ENCODE measurements at regions not wholly inside any gene's neighbourhood (a gene's known extent, or its start where the extent isn't known, plus 50 kb on each side); places are given as distances from the start of the nearest gene placed in this dataset.

DNA sequence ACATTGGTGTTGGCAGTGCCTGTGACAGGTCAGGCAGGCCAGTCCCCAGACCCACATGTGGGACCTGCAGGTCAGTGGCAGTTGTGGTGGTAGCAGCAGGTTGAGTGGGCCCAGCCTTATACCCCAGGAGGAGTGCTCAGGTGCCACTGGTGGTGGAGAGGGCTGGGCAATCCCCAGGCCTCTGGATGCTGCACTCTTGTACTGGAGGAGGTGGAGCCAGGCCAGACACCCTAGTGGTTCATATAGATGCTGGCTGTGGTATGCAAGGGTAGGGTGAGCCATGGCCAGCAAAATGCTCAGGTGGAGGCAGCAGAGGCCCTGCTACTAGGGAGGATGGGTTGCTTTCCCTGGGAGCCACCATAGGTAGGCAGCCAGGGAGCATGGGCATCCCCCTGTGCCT lies 190.4 kb upstream of the TMPO start:
- ATAC-seq (no peak), DNase-seq (no peak)
- Mint-ChIP-seq H3K27ac (no peak overlapping the region), H3K4me1 (peaks cover 2% of the 10 kb centered on the region), H3K4me3 (no peak overlapping the region), H3K27me3 (peaks cover 8% of the 10 kb centered on the region), H3K36me3 (ENCODE audit: low read depth) (no peaks in the 10 kb centered on the region)
- no peaks in the 10 kb centered on the region for H3K9me3 ChIP-seq (ENCODE audit: control insufficient read depth, low read length, poor library complexity, severe bottlenecking)

DNA sequence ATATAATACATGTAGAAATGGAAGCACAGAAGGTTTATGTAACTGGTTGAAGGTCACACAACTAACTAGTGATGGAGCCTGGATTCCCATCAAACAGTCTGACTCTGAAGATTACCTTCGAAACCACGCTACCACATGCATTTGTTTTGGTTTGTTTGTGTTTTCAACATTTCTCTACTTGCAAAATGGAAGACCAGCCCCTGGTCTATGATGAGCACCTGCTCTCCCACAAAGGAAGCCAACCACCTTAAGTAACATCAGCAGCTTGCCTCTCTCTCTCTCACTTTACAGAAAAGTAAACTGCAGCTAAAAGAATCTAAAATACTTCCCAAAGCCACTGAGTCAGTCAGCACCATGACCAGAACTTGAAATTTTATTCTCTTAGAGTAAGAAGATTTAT lies 186.9 kb upstream of the TMPO start:
- ATAC-seq: no peak
- no peaks in the 10 kb centered on the region for H3K36me3 Mint-ChIP-seq (ENCODE audit: low read depth)

DNA sequence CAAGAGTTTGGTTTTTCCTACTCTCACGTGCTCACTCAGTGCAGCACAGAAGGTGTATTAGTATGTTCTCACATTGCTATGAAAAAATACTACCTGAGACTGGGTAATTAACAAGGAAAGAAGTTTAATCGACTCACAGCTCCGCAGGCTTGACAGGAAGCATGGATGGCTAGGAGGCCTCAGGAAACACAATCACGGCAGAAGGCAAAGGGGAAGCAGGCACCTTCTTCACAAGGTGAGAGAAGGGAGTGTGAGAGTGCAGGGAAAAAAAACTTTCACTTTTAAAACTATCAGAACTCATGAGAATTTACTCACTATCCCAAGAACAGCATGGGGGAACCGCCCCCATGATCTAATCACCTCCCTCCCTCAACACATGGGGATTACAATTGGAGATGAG lies 185.8 kb upstream of the TMPO start:
- H3K9me3 ChIP-seq (ENCODE audit: control insufficient read depth, low read length, poor library complexity, severe bottlenecking): no peaks in the 10 kb centered on the region
- H3K27me3 Mint-ChIP-seq: peaks cover 29% of the 10 kb centered on the region
- H3K27ac Mint-ChIP-seq: no peak overlapping the region
- H3K4me1 Mint-ChIP-seq: peaks cover 2% of the 10 kb centered on the region
- no peak overlapping the region for H3K4me3 Mint-ChIP-seq
- ATAC-seq (no peak), DNase-seq (no peak)
- no peaks in the 10 kb centered on the region for H3K36me3 Mint-ChIP-seq (ENCODE audit: low read depth)

More for the DNA sequence above, 186.9 kb upstream of the TMPO start:
- Mint-ChIP-seq H3K27ac (no peak overlapping the region), H3K27me3 (peaks cover 27% of the 10 kb centered on the region), H3K4me3 (no peak overlapping the region), H3K4me1 (peaks cover 2% of the 10 kb centered on the region)
- no peak for DNase-seq
- no peaks in the 10 kb centered on the region for H3K9me3 ChIP-seq (ENCODE audit: control insufficient read depth, low read length, poor library complexity, severe bottlenecking)

DNA sequence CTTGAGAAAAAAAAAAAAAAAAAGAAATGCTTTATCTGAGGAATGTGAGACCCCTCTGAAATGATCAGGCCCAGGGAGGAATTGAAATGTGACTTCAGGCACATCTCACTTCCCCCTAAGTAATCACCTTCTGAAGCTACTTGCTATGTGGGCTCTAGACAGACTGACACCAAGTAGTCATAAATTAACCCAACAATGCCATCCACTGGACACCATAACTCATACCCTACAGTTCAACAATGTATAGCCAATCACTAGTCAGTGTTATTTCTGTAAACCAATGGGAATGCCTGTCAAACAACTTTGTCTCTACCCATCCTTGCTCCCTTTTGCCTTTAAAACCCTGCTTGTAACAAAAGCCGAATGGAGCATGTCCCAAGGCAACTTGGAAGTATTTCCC lies 182.7 kb upstream of the TMPO start:
- H3K4me1 Mint-ChIP-seq: peaks cover 3% of the 10 kb centered on the region
- H3K36me3 Mint-ChIP-seq (ENCODE audit: low read depth): no peaks in the 10 kb centered on the region
- no peak overlapping the region for H3K4me3 Mint-ChIP-seq
- peaks cover 45% of the 10 kb centered on the region for H3K27me3 Mint-ChIP-seq
- no peak overlapping the region for H3K27ac Mint-ChIP-seq
- H3K9me3 ChIP-seq (ENCODE audit: control insufficient read depth, low read length, poor library complexity, severe bottlenecking): no peaks in the 10 kb centered on the region
- ATAC-seq (no peak), DNase-seq (no peak)

DNA sequence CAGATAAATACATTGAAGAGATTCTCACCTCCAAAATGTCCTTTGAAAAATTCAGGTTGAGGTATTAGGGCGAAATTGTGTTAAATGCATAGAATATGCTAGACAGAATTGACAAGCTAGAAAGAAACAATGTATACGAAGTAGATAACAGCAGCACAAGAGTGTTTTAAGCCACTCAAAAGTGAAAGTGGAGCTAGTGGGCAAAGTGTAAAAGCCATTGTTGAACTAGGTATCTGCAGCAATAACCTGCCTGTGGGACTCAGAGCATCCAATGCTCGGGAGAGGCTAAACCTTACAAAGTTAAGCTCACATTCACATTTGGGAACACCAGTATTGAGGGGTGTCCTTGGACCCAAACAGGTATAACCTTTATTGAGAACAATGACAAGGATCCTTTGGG lies 180.6 kb upstream of the TMPO start:
- no peaks in the 10 kb centered on the region for H3K36me3 Mint-ChIP-seq (ENCODE audit: low read depth)
- H3K27me3 Mint-ChIP-seq: peaks cover 56% of the 10 kb centered on the region
- DNase-seq (no peak), ATAC-seq (no peak)
- H3K27ac Mint-ChIP-seq: no peak overlapping the region
- H3K4me3 Mint-ChIP-seq: no peak overlapping the region
- H3K9me3 ChIP-seq (ENCODE audit: control insufficient read depth, low read length, poor library complexity, severe bottlenecking): no peaks in the 10 kb centered on the region
- peaks cover 2% of the 10 kb centered on the region for H3K4me1 Mint-ChIP-seq

DNA sequence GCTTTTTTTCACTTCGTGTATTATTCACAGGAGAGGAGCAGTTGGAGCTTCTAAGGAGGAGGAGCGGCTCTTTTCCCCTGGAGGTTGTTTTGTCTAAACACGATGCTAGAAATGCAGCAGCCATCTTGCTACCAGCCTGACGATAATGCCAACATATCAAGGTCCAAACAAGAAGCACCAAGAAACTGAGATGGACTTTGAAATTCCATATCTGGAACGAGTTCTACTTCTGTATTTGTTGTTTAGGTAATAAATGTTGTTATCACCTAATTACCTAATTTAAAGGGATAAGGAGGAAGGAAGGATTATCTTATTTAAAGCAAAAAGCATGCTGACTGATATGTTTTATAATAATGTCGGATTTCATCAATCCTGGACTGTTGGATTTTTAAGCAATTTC lies 174.4 kb upstream of the TMPO start:
- H3K4me1 Mint-ChIP-seq: no peaks in the 10 kb centered on the region
- H3K27ac Mint-ChIP-seq: no peak overlapping the region
- peaks cover 68% of the 10 kb centered on the region for H3K27me3 Mint-ChIP-seq
- ATAC-seq: no peak
- no peak overlapping the region for H3K4me3 Mint-ChIP-seq
- H3K36me3 Mint-ChIP-seq (ENCODE audit: low read depth): peaks cover 2% of the 10 kb centered on the region
- H3K9me3 ChIP-seq (ENCODE audit: control insufficient read depth, low read length, poor library complexity, severe bottlenecking): no peaks in the 10 kb centered on the region
- no peak for DNase-seq

DNA sequence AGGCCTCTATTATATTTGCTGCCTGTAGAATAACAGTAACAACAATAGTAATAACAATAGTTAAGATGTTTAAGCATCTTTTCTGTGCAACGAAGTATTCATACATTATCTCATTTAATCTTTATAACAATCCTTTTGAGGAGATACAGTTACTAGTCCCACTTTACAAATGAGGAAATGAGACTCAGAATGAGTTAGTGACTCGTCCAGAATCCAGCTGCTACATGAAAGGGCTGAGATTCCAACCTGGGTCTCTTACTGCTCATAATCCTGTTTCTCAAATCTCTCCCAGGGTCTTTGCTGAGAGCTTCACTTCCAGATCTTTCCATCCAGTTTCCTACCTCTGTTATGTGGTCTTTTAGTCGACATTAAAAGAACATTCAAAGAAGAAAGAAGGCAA lies 173.7 kb upstream of the TMPO start:
- no peak for DNase-seq
- H3K27me3 Mint-ChIP-seq: peaks cover 67% of the 10 kb centered on the region
- H3K36me3 Mint-ChIP-seq (ENCODE audit: low read depth): peaks cover 2% of the 10 kb centered on the region
- no peak for ATAC-seq
- no peaks in the 10 kb centered on the region for H3K4me1 Mint-ChIP-seq
- H3K27ac Mint-ChIP-seq: no peak overlapping the region
- H3K4me3 Mint-ChIP-seq: no peak overlapping the region
- no peaks in the 10 kb centered on the region for H3K9me3 ChIP-seq (ENCODE audit: control insufficient read depth, low read length, poor library complexity, severe bottlenecking)

DNA sequence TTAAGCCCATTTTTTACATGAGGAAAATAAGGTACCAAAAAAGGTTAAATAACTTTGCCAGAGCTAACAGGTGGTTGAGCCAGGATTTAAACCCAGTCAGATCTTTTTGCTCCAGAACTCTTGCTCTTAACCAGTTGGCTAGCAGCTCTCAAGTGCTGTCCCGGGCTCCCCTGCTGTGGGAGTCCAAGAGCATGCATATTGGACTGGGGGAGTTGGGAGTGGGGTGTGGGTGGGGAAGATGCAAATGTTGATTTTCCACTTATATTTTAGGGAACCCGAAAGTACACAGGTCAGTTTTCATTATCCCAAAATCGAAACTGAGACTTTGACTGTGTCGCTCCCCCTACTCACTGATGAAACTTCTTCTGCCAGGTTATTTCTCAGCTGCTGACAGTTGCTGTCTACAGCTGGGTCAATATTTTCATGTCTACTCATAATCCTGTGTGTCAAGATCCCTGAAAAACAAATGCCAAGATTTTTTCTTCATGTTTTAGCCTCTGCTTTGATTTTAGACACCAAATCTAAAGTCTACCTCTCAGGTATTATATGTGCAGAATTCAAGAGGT lies 172.3 kb upstream of the TMPO start:
- H3K4me1 Mint-ChIP-seq: no peaks in the 10 kb centered on the region
- DNase-seq (no peak), ATAC-seq (no peak)
- no peak overlapping the region for H3K27ac Mint-ChIP-seq
- no peaks in the 10 kb centered on the region for H3K9me3 ChIP-seq (ENCODE audit: control insufficient read depth, low read length, poor library complexity, severe bottlenecking)
- no peak overlapping the region for H3K4me3 Mint-ChIP-seq
- H3K27me3 Mint-ChIP-seq: peaks cover 60% of the 10 kb centered on the region
- H3K36me3 Mint-ChIP-seq (ENCODE audit: low read depth): peaks cover 2% of the 10 kb centered on the region

DNA sequence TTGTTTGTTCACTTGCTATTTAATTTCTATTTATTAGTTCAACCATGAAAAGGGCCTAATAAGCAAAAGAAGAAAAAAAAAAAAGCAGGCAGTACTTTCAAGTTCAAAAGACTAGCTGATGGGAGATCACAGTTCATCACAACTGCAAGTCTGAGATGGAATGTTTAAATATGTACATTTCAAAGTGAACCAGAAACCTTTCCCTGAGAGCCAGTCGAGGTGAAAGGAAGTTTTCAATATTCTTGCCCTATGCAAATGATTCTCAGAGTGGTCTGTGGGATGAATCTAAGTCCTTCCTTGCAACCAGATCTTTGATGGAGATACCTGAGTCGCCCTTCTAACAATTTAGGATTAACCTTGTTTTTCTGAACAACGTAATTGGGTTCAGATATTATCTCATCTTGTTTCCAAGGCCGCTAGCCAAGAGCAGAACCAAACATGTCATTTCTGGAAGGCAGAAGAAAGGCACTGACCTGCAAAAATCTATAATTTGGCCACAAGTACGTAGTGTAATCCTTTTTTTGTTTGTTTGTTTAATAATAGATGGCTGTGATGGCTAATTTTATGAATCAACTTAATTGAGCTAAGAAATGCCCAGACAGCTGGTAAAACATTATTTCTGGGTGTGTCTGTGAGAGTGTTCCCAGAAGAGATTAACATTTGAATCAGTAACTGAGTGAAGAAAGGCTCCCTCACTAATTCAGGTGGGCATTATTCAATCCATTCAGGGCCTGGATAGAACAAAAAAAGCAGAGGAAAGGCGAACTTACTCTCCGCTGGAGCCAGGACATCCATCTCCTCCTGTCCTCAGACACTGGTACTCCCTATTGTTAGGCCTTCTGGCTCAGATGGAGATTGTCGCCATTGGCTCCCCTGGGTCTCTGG lies 171.1 kb upstream of the TMPO start:
- DNase-seq (no peak), ATAC-seq (no peak)
- Mint-ChIP-seq H3K36me3 (ENCODE audit: low read depth) (peaks cover 2% of the 10 kb centered on the region), H3K4me1 (no peaks in the 10 kb centered on the region), H3K4me3 (no peak overlapping the region), H3K27ac (no peak overlapping the region), H3K27me3 (peaks cover 48% of the 10 kb centered on the region)
- no peaks in the 10 kb centered on the region for H3K9me3 ChIP-seq (ENCODE audit: control insufficient read depth, low read length, poor library complexity, severe bottlenecking)

DNA sequence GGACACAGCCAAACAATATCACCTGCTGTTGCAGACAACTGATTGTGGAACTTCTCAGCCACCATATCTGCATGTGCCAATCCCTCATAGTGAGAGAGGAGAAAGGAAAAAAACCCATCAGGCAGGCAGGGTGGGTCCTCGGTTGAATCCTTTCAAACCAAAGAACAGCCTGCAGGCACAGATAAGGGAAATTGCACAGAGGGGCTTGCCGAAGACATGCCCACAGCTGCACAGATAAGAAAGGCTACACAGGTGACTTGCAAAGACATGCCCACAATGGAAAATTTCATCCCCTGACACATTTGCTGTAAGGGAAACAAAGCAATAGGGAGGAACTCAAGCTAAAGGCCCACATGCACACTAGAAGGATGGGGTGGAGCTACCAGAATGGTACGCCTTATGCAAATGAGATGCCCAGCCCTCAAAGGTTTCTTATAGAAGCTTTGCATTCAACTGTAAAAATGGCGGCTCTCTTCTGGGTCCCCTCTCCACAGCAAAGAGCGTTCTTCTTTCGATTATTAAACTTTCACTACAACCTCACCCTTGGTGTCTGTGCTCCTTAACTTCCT lies 170.0 kb upstream of the TMPO start:
- no peak overlapping the region for H3K4me3 Mint-ChIP-seq
- H3K4me1 Mint-ChIP-seq: no peaks in the 10 kb centered on the region
- H3K27ac Mint-ChIP-seq: no peak overlapping the region
- peaks cover 52% of the 10 kb centered on the region for H3K27me3 Mint-ChIP-seq
- DNase-seq (no peak), ATAC-seq (no peak)
- no peaks in the 10 kb centered on the region for H3K9me3 ChIP-seq (ENCODE audit: control insufficient read depth, low read length, poor library complexity, severe bottlenecking)
- peaks cover 2% of the 10 kb centered on the region for H3K36me3 Mint-ChIP-seq (ENCODE audit: low read depth)

DNA sequence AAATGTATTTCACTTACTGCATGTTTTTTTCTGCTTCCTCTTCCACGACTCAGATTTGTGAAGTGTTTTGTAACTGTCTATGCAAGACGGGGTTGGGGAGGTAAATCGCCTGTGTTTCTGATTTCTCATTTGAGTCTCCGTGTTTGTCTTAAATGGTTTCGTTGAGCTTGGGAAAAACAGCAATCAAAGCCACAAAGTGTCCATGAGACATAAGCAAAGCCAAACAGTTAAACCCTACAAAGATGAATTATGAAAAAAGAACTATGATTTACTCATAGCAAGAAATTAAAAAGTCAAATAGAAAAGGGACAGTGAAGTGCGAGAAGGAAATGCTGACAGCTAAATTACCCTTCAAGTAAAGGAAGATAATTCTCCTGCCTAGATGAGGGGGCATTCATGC lies 164.3 kb upstream of the TMPO start:
- no peaks in the 10 kb centered on the region for H3K36me3 Mint-ChIP-seq (ENCODE audit: low read depth)
- ATAC-seq: no peak
- no peak for DNase-seq

DNA sequence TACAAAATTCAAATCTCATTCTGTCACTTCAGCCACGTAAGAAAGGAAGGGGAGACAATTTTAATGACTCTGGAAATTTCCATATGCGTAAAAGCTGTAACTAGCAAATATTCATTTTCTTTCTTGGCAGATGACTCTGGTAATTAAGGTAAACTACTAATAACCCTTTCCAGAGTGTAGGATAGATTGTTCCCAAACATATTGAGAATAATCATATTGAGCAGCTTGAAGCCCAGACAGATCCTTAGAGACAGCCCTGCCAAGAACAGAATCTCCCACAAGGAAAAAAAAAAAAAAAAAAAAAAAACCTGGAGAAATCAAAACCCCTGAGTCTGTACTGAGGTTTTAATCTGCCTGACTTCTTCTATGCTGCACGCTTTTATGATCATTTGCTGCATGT lies 163.6 kb upstream of the TMPO start:
- Mint-ChIP-seq H3K27me3 (peaks cover 36% of the 10 kb centered on the region), H3K27ac (no peak overlapping the region), H3K4me3 (no peak overlapping the region), H3K36me3 (ENCODE audit: low read depth) (no peaks in the 10 kb centered on the region), H3K4me1 (peaks cover 4% of the 10 kb centered on the region)
- DNase-seq: no peak
- H3K9me3 ChIP-seq (ENCODE audit: control insufficient read depth, low read length, poor library complexity, severe bottlenecking): no peaks in the 10 kb centered on the region
- no peak for ATAC-seq

More for the DNA sequence above, 164.3 kb upstream of the TMPO start:
- no peaks in the 10 kb centered on the region for H3K9me3 ChIP-seq (ENCODE audit: control insufficient read depth, low read length, poor library complexity, severe bottlenecking)
- no peak overlapping the region for H3K27ac Mint-ChIP-seq
- H3K27me3 Mint-ChIP-seq: peaks cover 39% of the 10 kb centered on the region
- H3K4me1 Mint-ChIP-seq: peaks cover 4% of the 10 kb centered on the region
- H3K4me3 Mint-ChIP-seq: no peak overlapping the region

DNA sequence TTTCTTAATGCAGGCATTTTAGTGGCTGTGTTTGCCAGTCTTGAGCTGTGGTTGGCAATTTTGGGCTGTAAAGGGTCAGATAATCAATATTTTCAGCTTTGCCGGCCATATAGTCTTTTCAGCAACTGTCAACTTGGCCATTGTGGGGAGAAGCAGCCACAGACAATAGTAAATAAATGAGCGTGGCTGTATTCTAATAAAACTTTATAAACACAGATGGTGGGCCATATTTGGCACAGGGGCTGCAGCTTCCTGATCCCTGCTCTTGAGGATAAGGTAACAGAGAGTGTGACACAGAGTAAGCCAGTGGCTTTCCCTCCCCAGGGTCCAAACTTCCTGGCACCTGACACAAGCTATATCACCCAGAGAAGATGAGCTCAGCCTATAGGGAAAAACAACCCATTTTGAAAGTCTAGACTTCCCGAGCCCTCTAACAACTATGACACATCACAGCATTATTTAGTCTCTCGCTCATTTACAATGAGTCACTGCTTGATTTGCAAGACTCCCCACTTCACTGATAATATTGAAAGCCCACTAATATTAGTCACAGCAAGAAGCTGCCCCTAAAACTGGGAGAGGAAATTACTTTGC lies 163.1 kb upstream of the TMPO start:
- no peak for ATAC-seq
- Mint-ChIP-seq H3K4me3 (no peak overlapping the region), H3K27me3 (peaks cover 36% of the 10 kb centered on the region), H3K4me1 (peaks cover 4% of the 10 kb centered on the region), H3K27ac (no peak overlapping the region), H3K36me3 (ENCODE audit: low read depth) (no peaks in the 10 kb centered on the region)
- no peak for DNase-seq
- no peaks in the 10 kb centered on the region for H3K9me3 ChIP-seq (ENCODE audit: control insufficient read depth, low read length, poor library complexity, severe bottlenecking)

Data from T-helper 17 cell (primary cell).